ENCODE measurements at regions not wholly inside any gene's neighbourhood (a gene's known extent, or its start where the extent isn't known, plus 50 kb on each side); places are given as distances from the start of the nearest gene placed in this dataset.

DNA sequence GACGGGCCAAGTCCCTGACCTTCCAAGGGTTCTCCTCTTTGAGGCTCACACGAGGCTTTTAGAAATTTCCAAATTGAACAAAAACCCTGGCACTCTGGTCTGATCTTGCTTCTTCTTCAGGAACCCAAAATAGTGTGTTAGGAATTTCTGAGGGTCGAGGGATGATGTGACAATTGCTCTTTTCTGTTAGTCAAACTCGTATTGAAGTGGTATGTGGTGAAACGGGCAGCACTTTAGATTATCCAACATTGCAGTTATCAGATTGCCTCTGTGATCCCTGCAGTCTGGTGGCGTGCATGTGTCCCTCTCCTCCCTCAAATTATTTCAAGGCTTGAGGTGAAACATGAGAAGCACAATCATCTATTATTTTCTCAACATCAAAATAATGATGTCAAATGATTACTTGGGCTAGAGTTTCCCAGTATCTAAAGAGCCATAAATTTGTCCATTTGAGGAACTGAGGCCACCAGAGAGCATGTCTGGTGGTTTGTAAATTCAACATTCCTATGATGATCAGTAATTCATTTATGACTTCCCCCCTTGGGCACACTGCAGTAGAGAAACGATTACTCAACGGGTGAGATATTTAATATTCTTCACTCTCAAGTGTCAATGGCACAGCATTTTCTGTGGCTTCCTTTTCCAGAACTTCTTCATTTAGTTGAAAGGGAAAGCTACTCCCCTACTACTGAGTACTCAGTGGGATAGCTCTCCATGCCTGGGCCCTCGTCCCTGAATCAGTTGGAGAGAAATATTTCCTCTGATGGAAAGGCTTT is 308.6 kb upstream of the MAP3K7 start:
- WGBS = 57% methylated on average over 9 of the region's 9 CpGs
- TF ChIP-seq, protein P1, sequence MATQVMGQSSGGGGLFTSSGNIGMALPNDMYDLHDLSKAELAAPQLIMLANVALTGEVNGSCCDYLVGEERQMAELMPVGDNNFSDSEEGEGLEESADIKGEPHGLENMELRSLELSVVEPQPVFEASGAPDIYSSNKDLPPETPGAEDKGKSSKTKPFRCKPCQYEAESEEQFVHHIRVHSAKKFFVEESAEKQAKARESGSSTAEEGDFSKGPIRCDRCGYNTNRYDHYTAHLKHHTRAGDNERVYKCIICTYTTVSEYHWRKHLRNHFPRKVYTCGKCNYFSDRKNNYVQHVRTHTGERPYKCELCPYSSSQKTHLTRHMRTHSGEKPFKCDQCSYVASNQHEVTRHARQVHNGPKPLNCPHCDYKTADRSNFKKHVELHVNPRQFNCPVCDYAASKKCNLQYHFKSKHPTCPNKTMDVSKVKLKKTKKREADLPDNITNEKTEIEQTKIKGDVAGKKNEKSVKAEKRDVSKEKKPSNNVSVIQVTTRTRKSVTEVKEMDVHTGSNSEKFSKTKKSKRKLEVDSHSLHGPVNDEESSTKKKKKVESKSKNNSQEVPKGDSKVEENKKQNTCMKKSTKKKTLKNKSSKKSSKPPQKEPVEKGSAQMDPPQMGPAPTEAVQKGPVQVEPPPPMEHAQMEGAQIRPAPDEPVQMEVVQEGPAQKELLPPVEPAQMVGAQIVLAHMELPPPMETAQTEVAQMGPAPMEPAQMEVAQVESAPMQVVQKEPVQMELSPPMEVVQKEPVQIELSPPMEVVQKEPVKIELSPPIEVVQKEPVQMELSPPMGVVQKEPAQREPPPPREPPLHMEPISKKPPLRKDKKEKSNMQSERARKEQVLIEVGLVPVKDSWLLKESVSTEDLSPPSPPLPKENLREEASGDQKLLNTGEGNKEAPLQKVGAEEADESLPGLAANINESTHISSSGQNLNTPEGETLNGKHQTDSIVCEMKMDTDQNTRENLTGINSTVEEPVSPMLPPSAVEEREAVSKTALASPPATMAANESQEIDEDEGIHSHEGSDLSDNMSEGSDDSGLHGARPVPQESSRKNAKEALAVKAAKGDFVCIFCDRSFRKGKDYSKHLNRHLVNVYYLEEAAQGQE (IDR thresholded peaks at IDR 0.05) = no peak
- TF ChIP-seq TAF1 (conservative IDR thresholded peaks at IDR 0.05) (no peak), RAD21 (IDR thresholded peaks at IDR 0.05) (no peak), SP1 (IDR thresholded peaks at IDR 0.05) (no peak), GABPA (IDR thresholded peaks at IDR 0.05 in 1 of 2, conservative IDR thresholded peaks at IDR 0.05 in 1 of 2) (no peak)
- no peak overlapping the region for H3K27ac ChIP-seq (ENCODE audit: low read depth in 1 of 2, low read length in 2 of 2)

DNA sequence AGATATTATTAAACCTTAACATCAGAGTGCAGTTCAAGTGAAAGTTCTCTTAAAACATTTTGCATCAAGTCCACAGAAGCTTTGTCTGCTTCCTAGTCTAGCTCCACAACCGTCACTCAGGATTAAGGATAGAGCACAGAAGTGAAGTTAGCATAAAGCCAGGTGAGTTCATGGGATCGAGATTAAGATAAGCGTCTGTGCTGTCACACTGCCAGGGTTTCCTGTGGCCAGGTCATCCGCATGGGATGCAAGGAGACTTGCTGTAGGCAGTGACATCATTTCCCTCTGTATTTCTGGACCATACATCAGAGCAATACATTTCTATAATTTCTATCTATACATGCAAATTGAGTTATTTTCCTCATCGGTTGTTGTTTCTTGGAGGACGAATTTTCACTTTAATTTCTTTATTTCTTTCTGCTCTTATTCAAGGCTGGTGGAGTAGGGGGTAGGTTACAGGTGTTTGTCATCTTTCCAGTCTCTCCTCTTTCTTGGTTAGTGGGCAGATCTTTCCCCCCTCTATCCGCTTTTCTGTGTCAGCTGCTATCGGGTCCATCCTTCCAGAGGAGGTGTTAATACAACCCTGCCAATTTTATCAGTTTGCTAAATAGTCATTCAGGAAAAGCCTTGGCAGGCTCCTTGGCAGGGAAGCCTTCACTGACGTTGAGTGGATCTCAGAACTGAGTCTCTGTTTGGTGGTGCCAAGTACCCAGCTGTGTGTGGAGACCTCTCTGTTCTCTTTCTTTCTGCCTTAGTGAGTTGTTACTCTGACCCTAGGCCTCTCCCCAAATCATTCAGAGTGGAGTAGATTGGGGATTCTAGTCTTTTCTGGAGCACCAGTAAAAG is 307.6 kb upstream of the MAP3K7 start:
- Histone ChIP-seq H3K9ac (ENCODE audit: low read depth in 1 of 2, low read length in 2 of 2) (no peak overlapping the region), H3K27me3 (ENCODE audit: control insufficient read depth in 4 of 4, insufficient read depth in 4 of 4, low read length in 3 of 4) (no peaks in the 10 kb centered on the region), H3K36me3 (ENCODE audit: control insufficient read depth in 4 of 4, insufficient read depth in 3 of 4, low read depth in 1 of 4, low read length in 3 of 4) (no peaks in the 10 kb centered on the region), H3K4me3 (ENCODE audit: low read depth in 1 of 3, low read length in 3 of 3) (no peak overlapping the region), H3K9me3 (ENCODE audit: control insufficient read depth in 4 of 4, low read length in 3 of 4) (no peaks in the 10 kb centered on the region), H3K27ac (ENCODE audit: low read depth in 1 of 2, low read length in 2 of 2) (no peak overlapping the region), H3K4me1 (ENCODE audit: control insufficient read depth in 4 of 4, insufficient read depth in 4 of 4, low read length in 3 of 4) (no peaks in the 10 kb centered on the region)
- DNase-seq (ENCODE audit: low spot score) = no peak
- TF ChIP-seq EGR1 (IDR thresholded peaks at IDR 0.05; ENCODE audit: low read depth in 2 of 2) (no peak), JUND (IDR thresholded peaks at IDR 0.05) (no peak), SP1 (IDR thresholded peaks at IDR 0.05) (no peak), HNF4G (IDR thresholded peaks at IDR 0.05) (no peak), FOXA2 (IDR thresholded peaks at IDR 0.05) (no peak)
- TF ChIP-seq, protein P2, sequence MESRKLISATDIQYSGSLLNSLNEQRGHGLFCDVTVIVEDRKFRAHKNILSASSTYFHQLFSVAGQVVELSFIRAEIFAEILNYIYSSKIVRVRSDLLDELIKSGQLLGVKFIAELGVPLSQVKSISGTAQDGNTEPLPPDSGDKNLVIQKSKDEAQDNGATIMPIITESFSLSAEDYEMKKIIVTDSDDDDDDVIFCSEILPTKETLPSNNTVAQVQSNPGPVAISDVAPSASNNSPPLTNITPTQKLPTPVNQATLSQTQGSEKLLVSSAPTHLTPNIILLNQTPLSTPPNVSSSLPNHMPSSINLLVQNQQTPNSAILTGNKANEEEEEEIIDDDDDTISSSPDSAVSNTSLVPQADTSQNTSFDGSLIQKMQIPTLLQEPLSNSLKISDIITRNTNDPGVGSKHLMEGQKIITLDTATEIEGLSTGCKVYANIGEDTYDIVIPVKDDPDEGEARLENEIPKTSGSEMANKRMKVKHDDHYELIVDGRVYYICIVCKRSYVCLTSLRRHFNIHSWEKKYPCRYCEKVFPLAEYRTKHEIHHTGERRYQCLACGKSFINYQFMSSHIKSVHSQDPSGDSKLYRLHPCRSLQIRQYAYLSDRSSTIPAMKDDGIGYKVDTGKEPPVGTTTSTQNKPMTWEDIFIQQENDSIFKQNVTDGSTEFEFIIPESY (IDR thresholded peaks at IDR 0.05) = no peak
- TF ChIP-seq, protein P3, sequence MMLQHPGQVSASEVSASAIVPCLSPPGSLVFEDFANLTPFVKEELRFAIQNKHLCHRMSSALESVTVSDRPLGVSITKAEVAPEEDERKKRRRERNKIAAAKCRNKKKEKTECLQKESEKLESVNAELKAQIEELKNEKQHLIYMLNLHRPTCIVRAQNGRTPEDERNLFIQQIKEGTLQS (IDR thresholded peaks at IDR 0.05) = no peak
- 57% methylated on average over 9 of the region's 9 CpGs for WGBS

More for the DNA sequence above, 308.6 kb upstream of the MAP3K7 start:
- no peaks in the 10 kb centered on the region for H3K4me1 ChIP-seq (ENCODE audit: control insufficient read depth in 4 of 4, insufficient read depth in 4 of 4, low read length in 3 of 4)
- no peak overlapping the region for H3K9ac ChIP-seq (ENCODE audit: low read depth in 1 of 2, low read length in 2 of 2)
- H3K9me3 ChIP-seq (ENCODE audit: control insufficient read depth in 4 of 4, low read length in 3 of 4) = no peaks in the 10 kb centered on the region
- H3K27me3 ChIP-seq (ENCODE audit: control insufficient read depth in 4 of 4, insufficient read depth in 4 of 4, low read length in 3 of 4) = no peaks in the 10 kb centered on the region
- H3K36me3 ChIP-seq (ENCODE audit: control insufficient read depth in 4 of 4, insufficient read depth in 3 of 4, low read depth in 1 of 4, low read length in 3 of 4) = no peaks in the 10 kb centered on the region
- no peak for DNase-seq (ENCODE audit: low spot score)
- no peak overlapping the region for H3K4me3 ChIP-seq (ENCODE audit: low read depth in 1 of 3, low read length in 3 of 3)

All from liver (tissue), 7 donors.